Loucy (cell line): ENCODE measurements at regions not wholly inside any gene's neighbourhood (a gene's known extent, or its start where the extent isn't known, plus 50 kb on each side); places are given as distances from the start of the nearest gene placed in this dataset.

ENCODE experiments used
- CTCF ChIP-seq: fragments of 200-600 bp; sonication (generic); conservative IDR thresholded peaks from 2 replicates; pipeline ENCODE4 v1.5.1; 2014; ENCODE audit warnings: mild to moderate bottlenecking, antibody characterized with exemption, low read length
- EZH2phosphoT487 ChIP-seq: fragments of 200-600 bp; IDR thresholded peaks from 2 replicates; pipeline ENCODE4 v1.6.1; 2018; ENCODE audit warnings: antibody characterized with exemption, mild to moderate bottlenecking, moderate library complexity, borderline replicate concordance

- TF ChIP-seq CTCF (no peak), EZH2phosphoT487 (no peak)
Observed at GRCh38 chr5:152601806-152602732, 197.0 kb upstream of the NMUR2 start.
